ENCODE measurements at regions not wholly inside any gene's neighbourhood (a gene's known extent, or its start where the extent isn't known, plus 50 kb on each side); places are given as distances from the start of the nearest gene placed in this dataset.

DNA sequence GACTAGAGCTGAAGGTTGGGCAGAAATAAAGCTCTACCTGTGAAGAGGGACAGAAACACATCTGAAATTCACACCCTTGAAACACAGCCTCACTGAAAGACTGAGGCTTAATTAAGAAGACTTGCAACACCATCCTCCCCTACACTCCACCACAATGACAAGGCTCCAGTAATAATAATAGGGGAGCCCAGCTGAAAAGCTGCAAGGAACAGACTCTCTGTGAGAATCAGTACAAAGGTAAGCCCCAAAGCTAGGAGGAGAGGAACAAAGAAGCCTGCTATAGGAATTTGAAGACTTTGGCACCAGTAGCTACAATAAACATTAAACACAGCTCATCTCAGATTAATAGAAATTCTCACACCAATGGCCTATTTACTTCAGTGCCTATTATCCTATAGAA is 176.9 kb downstream of the FAT3 start:
- TF ChIP-seq, protein P1, sequence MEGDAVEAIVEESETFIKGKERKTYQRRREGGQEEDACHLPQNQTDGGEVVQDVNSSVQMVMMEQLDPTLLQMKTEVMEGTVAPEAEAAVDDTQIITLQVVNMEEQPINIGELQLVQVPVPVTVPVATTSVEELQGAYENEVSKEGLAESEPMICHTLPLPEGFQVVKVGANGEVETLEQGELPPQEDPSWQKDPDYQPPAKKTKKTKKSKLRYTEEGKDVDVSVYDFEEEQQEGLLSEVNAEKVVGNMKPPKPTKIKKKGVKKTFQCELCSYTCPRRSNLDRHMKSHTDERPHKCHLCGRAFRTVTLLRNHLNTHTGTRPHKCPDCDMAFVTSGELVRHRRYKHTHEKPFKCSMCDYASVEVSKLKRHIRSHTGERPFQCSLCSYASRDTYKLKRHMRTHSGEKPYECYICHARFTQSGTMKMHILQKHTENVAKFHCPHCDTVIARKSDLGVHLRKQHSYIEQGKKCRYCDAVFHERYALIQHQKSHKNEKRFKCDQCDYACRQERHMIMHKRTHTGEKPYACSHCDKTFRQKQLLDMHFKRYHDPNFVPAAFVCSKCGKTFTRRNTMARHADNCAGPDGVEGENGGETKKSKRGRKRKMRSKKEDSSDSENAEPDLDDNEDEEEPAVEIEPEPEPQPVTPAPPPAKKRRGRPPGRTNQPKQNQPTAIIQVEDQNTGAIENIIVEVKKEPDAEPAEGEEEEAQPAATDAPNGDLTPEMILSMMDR (IDR thresholded peaks at IDR 0.05) = no peak
- TF ChIP-seq ZFX (IDR thresholded peaks at IDR 0.05; ENCODE audit: borderline replicate concordance) = no peak
